ENCODE measurements at regions not wholly inside any gene's neighbourhood (a gene's known extent, or its start where the extent isn't known, plus 50 kb on each side); places are given as distances from the start of the nearest gene placed in this dataset.

DNA sequence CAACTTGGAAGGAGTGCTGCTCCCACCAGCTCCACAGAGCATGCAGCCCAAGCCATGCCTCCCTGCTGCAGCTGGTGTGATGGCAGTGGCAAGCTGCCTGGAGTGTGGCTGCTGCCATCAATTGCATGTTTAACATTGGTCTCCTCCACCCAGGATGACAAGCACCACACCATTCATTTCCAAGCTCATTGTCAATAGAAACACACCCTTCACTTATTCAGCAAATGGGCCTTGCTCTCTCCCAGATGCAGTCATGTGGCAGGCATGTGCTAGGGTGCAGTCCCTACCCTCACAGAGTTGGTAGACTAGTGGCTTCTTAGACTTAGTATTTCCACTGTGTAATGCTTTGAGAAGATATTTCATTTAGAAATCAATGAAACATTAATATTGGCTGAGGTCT lies 70.8 kb upstream of the FGF14 start:
- TF ChIP-seq, protein P1, sequence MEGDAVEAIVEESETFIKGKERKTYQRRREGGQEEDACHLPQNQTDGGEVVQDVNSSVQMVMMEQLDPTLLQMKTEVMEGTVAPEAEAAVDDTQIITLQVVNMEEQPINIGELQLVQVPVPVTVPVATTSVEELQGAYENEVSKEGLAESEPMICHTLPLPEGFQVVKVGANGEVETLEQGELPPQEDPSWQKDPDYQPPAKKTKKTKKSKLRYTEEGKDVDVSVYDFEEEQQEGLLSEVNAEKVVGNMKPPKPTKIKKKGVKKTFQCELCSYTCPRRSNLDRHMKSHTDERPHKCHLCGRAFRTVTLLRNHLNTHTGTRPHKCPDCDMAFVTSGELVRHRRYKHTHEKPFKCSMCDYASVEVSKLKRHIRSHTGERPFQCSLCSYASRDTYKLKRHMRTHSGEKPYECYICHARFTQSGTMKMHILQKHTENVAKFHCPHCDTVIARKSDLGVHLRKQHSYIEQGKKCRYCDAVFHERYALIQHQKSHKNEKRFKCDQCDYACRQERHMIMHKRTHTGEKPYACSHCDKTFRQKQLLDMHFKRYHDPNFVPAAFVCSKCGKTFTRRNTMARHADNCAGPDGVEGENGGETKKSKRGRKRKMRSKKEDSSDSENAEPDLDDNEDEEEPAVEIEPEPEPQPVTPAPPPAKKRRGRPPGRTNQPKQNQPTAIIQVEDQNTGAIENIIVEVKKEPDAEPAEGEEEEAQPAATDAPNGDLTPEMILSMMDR (IDR thresholded peaks at IDR 0.05; ENCODE audit: unreplicated experiment): no peak
- H3K9me3 Mint-ChIP-seq: no peaks in the 10 kb centered on the region
- no peaks in the 10 kb centered on the region for H3K36me3 Mint-ChIP-seq
- no peak overlapping the region for H3K4me3 Mint-ChIP-seq
- H3K27ac Mint-ChIP-seq: no peak overlapping the region
- no peaks in the 10 kb centered on the region for H3K4me1 Mint-ChIP-seq
- no peak for DNase-seq (ENCODE audit: low spot score in 2 of 2, unreplicated experiment in 2 of 2)
- peaks cover 19% of the 10 kb centered on the region for H3K27me3 Mint-ChIP-seq (ENCODE audit: low read depth)

DNA sequence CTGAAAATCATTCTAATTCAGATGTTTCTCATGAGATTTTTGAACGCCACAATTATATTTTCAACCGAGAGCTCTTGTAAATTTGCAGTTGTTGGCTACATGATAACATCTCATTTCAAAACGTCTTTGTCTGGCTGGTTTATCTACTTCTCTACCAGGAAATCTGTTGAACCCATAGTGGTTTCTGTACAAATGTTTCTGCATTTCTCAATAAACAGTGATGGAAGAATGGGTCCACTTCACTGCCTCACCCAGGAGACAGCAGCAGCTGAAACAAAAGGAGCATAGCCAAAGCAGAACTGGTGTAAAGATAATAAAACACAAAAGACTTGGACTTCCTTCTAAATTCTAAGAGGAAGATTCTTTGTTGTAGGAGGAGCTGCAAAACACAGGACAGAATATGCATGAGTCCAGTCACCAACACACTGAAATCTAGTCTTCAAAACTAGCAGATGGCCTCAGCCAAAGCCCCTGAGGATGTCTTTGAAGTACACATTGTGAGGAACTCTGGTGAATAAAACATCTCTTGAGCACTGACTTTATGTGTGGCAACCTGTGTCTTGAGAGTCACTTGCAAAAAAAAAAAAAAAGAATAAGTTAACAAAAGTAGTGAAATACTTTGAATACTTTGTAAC lies 68.6 kb upstream of the FGF14 start:
- no peaks in the 10 kb centered on the region for H3K36me3 Mint-ChIP-seq
- no peak overlapping the region for H3K27ac Mint-ChIP-seq
- no peaks in the 10 kb centered on the region for H3K9me3 Mint-ChIP-seq
- TF ChIP-seq, protein P1 (IDR thresholded peaks at IDR 0.05; ENCODE audit: unreplicated experiment): no peak
- no peak for DNase-seq (ENCODE audit: low spot score in 2 of 2, unreplicated experiment in 2 of 2)
- H3K4me3 Mint-ChIP-seq: no peak overlapping the region
- H3K27me3 Mint-ChIP-seq (ENCODE audit: low read depth): peaks cover 14% of the 10 kb centered on the region
- H3K4me1 Mint-ChIP-seq: peaks cover 6% of the 10 kb centered on the region

DNA sequence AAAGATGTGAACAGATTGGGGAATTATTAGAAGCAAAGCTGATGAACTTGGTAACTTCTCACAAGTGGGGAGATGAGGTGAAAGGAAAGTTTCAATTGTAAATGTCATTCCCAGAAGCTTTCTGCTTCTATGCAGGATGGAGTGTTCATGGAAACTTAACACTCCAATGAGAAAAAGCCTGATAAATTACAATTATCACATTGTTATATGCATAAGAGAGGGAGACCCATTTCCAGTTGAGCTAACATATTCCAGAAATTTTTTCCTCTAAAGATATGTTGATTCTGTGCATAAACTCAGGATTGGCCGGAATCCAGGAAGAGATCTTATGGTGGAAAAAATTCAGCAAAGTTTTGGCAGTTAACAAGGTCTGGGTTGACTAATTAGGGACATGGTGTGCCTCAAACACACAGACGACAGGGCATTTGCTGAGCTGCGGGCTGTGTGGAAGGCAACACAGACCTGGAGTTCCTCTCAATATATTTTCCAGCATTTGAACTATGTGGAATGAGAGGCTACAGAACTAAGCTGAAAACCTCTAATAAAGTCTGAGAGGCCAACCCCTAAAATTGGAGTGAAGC lies 64.9 kb upstream of the FGF14 start:
- Mint-ChIP-seq H3K36me3 (no peaks in the 10 kb centered on the region), H3K4me3 (no peak overlapping the region), H3K27ac (no peak overlapping the region), H3K27me3 (ENCODE audit: low read depth) (peaks cover 18% of the 10 kb centered on the region), H3K4me1 (peaks cover 6% of the 10 kb centered on the region), H3K9me3 (no peaks in the 10 kb centered on the region)
- DNase-seq (ENCODE audit: low spot score in 2 of 2, unreplicated experiment in 2 of 2): no peak
- TF ChIP-seq, protein P1 (IDR thresholded peaks at IDR 0.05; ENCODE audit: unreplicated experiment): no peak

DNA sequence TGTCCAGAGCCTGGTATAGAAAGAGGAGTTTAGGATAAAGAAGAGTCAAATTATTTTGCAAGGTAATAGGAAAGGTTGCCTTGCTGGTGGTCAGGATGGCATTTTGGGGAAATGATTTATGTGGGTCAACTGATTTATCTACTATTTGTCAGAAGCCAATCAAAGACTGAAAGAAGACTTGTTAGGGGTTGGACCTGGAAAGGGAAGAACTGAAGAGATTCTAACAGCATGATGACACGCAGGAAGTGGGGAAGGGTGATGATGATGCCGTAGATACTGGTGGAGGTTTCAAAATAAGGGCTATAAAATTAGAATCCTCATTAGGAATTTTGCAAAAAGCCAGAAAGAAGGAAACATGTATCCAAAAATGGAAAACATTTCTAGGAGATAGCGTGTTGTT lies 60.7 kb upstream of the FGF14 start:
- no peak overlapping the region for H3K4me3 Mint-ChIP-seq
- no peaks in the 10 kb centered on the region for H3K36me3 Mint-ChIP-seq
- peaks cover 6% of the 10 kb centered on the region for H3K4me1 Mint-ChIP-seq
- no peak overlapping the region for H3K27ac Mint-ChIP-seq
- H3K27me3 Mint-ChIP-seq (ENCODE audit: low read depth): peaks cover 18% of the 10 kb centered on the region
- TF ChIP-seq, protein P1 (IDR thresholded peaks at IDR 0.05; ENCODE audit: unreplicated experiment): no peak
- no peak for DNase-seq (ENCODE audit: low spot score in 2 of 2, unreplicated experiment in 2 of 2)
- H3K9me3 Mint-ChIP-seq: no peaks in the 10 kb centered on the region

DNA sequence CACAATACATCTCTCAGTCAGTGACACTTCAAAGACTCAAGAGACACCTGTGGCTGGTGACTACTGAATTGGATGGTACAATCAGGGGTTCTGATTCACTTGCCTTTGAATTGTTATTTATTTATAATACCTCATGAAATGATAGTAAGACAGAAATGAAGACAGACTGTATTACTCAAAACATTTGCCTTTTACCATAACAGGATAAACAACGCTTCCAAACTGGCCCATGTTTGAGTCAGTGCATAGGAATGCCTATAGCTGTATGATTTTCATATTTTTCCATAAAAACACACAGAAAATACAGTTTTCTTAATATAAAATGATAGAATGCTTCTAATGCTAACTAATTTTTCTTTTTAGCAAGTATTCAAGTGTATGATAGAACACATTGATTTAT lies 59.5 kb upstream of the FGF14 start:
- no peak overlapping the region for H3K4me3 Mint-ChIP-seq
- H3K27me3 Mint-ChIP-seq (ENCODE audit: low read depth): peaks cover 21% of the 10 kb centered on the region
- TF ChIP-seq, protein P1 (IDR thresholded peaks at IDR 0.05; ENCODE audit: unreplicated experiment): no peak
- H3K36me3 Mint-ChIP-seq: no peaks in the 10 kb centered on the region
- H3K27ac Mint-ChIP-seq: no peak overlapping the region
- peaks cover 2% of the 10 kb centered on the region for H3K4me1 Mint-ChIP-seq
- H3K9me3 Mint-ChIP-seq: no peaks in the 10 kb centered on the region
- DNase-seq (ENCODE audit: low spot score in 2 of 2, unreplicated experiment in 2 of 2): no peak
